ENCODE measurements at regions not wholly inside any gene's neighbourhood (a gene's known extent, or its start where the extent isn't known, plus 50 kb on each side); places are given as distances from the start of the nearest gene placed in this dataset.

DNA sequence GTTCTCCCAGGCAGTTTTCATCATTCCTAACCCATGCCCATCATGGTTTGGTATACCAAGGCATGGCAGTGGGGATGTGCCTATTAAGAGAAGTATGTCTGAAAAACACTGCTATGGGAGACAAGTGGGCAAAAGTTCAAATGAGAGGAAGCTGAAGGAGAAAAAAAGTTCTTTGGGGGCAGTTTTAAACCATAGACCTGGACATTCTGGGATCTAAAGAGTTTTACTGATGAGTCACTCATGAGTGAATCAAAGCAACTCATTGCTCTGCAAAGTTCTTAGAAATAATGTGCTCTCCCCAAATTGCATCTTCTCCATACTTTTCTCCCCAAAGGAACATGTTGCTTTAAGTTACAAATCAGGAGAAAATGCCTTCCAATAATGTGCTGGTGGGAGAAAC is 256.9 kb upstream of the MTPN start:
- Histone ChIP-seq H3K9me3 (peaks cover 0 to 13% of the 10 kb centered on the region in 2 donors), H3K4me1 (no peaks in the 10 kb centered on the region), H3K4me3 (no peak overlapping the region), H3K27ac (no peak overlapping the region), H3K27me3 (no peaks in the 10 kb centered on the region), H3K36me3 (no peaks in the 10 kb centered on the region)
- TF ChIP-seq EP300 (IDR thresholded peaks at IDR 0.05; ENCODE audit: low read depth), result no peak
- TF ChIP-seq POLR2A (IDR thresholded peaks at IDR 0.05), result no peak
- intact Hi-C loops (cut with DNase I; ENCODE audit: low total_unique reads) (no loop called here), in situ Hi-C loops (cut with MboI; ENCODE audit: low pct_ligation_motif_present in 1 of 4, low pct_unique_long_range_greater_than_20kb in 1 of 4, low sequenced_read_pairs in 3 of 4) (no loop called here)
- no peak for DNase-seq

DNA sequence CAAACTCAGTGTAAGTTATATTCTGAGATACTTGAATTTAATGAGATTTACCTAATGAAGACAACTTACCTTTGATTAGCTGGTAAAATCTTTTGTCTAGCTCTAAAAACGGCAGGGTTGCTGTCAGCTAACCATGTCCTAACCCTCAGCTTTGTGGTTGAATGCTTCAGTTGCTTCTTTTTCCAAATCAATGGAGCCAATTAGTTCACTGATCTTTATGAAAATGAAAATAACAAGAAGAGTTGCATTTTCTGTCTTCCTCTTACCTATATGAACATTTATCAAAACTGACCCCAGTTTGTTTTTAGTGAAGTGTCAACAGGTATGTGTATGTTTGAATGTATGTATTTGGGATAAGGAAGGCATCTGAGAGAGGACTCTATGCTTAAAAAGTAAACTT is 253.1 kb upstream of the MTPN start:
- H3K9me3 ChIP-seq, result peaks cover 0 to 13% of the 10 kb centered on the region in 2 donors
- no peaks in the 10 kb centered on the region for H3K4me1 ChIP-seq
- in situ Hi-C loops (cut with MboI; ENCODE audit: low pct_ligation_motif_present in 1 of 4, low pct_unique_long_range_greater_than_20kb in 1 of 4, low sequenced_read_pairs in 3 of 4) (no loop called here), intact Hi-C loops (cut with DNase I; ENCODE audit: low total_unique reads) (no loop called here)
- H3K27me3 ChIP-seq, result no peaks in the 10 kb centered on the region
- no peak for DNase-seq
- H3K27ac ChIP-seq, result no peak overlapping the region
- WGBS, 2 donors (ENCODE audit: low coverage in 1 of 2), result 42 to 48% methylated on average over 1 of the region's 1 CpG
- no peaks in the 10 kb centered on the region for H3K36me3 ChIP-seq
- no peak for TF ChIP-seq POLR2AphosphoS5 (IDR thresholded peaks at IDR 0.05)
- no peak for TF ChIP-seq POLR2A (IDR thresholded peaks at IDR 0.05)
- TF ChIP-seq, protein P1, sequence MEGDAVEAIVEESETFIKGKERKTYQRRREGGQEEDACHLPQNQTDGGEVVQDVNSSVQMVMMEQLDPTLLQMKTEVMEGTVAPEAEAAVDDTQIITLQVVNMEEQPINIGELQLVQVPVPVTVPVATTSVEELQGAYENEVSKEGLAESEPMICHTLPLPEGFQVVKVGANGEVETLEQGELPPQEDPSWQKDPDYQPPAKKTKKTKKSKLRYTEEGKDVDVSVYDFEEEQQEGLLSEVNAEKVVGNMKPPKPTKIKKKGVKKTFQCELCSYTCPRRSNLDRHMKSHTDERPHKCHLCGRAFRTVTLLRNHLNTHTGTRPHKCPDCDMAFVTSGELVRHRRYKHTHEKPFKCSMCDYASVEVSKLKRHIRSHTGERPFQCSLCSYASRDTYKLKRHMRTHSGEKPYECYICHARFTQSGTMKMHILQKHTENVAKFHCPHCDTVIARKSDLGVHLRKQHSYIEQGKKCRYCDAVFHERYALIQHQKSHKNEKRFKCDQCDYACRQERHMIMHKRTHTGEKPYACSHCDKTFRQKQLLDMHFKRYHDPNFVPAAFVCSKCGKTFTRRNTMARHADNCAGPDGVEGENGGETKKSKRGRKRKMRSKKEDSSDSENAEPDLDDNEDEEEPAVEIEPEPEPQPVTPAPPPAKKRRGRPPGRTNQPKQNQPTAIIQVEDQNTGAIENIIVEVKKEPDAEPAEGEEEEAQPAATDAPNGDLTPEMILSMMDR (IDR thresholded peaks at IDR 0.05), result no peak
- TF ChIP-seq EP300 (IDR thresholded peaks at IDR 0.05; ENCODE audit: low read depth), result no peak
- no peak overlapping the region for H3K4me3 ChIP-seq

- TF ChIP-seq POLR2AphosphoS5 (IDR thresholded peaks at IDR 0.05) (no peak), EP300 (IDR thresholded peaks at IDR 0.05; ENCODE audit: low read depth) (no peak), POLR2A (IDR thresholded peaks at IDR 0.05) (no peak)
- TF ChIP-seq, protein P1 (IDR thresholded peaks at IDR 0.05), result no peak
- no peak overlapping the region for H3K4me3 ChIP-seq
- no peaks in the 10 kb centered on the region for H3K36me3 ChIP-seq
- DNase-seq, result no peak
- H3K27ac ChIP-seq, result no peak overlapping the region
- no peaks in the 10 kb centered on the region for H3K27me3 ChIP-seq
- H3K9me3 ChIP-seq, result peaks cover 0 to 13% of the 10 kb centered on the region in 2 donors
- WGBS, 2 donors (ENCODE audit: low coverage in 1 of 2), result 94 to 100% methylated on average over 1 of the region's 1 CpG
- intact Hi-C loops (cut with DNase I; ENCODE audit: low total_unique reads), result no loop called here
- H3K4me1 ChIP-seq, result no peaks in the 10 kb centered on the region
- in situ Hi-C loops (cut with MboI; ENCODE audit: low pct_ligation_motif_present in 1 of 4, low pct_unique_long_range_greater_than_20kb in 1 of 4, low sequenced_read_pairs in 3 of 4), result no loop called here
Observed at GRCh38 chr7:136229790-136230189, 252.6 kb upstream of the MTPN start.

- Histone ChIP-seq H3K27me3 (no peaks in the 10 kb centered on the region), H3K9me3 (peaks cover 0 to 12% of the 10 kb centered on the region in 2 donors), H3K36me3 (no peaks in the 10 kb centered on the region), H3K4me1 (no peaks in the 10 kb centered on the region), H3K27ac (no peak overlapping the region), H3K4me3 (no peak overlapping the region)
- TF ChIP-seq, protein P1 (IDR thresholded peaks at IDR 0.05), result no peak
- TF ChIP-seq POLR2A (IDR thresholded peaks at IDR 0.05) (no peak), POLR2AphosphoS5 (IDR thresholded peaks at IDR 0.05) (no peak), EP300 (IDR thresholded peaks at IDR 0.05; ENCODE audit: low read depth) (no peak)
- in situ Hi-C loops (cut with MboI; ENCODE audit: low pct_ligation_motif_present in 1 of 4, low pct_unique_long_range_greater_than_20kb in 1 of 4, low sequenced_read_pairs in 3 of 4) (no loop called here), intact Hi-C loops (cut with DNase I; ENCODE audit: low total_unique reads) (no loop called here)
- 71 to 73% methylated on average over 3 of the region's 3 CpGs for WGBS, 2 donors (ENCODE audit: low coverage in 1 of 2)
- DNase-seq, result no peak
Observed at GRCh38 chr7:136228171-136228570, 251.0 kb upstream of the MTPN start.

DNA sequence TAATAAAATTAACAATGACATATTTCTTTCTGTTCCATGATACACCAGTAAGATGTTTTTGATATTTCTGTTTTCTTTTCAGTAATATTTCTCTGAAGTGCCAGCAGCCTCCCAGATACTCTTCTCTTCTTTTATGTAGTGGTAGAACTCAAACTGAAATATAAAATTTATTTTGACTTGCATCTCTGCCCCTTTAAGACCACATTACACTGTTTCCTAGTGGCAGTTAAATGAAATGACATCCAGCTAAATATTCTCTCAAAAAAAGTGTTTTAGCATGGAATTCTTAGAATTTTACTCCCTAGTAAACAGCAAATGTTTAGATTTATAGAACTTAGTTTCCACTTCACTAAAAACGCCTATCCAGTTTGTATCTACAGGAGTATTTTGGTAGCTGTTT is 237.2 kb upstream of the MTPN start:
- H3K27me3 ChIP-seq, result no peaks in the 10 kb centered on the region
- no peak for DNase-seq
- 44 to 73% methylated on average over 1 of the region's 1 CpG for WGBS, 2 donors (ENCODE audit: low coverage in 1 of 2)
- no peak overlapping the region for H3K4me3 ChIP-seq
- intact Hi-C loops (cut with DNase I; ENCODE audit: low total_unique reads), result loop anchor here (5.0 kb wide), 1 partner anchor 387 kb away; no protein-coding TSS in a partner anchor
- no peak overlapping the region for H3K27ac ChIP-seq
- TF ChIP-seq EP300 (IDR thresholded peaks at IDR 0.05; ENCODE audit: low read depth) (no peak), POLR2AphosphoS5 (IDR thresholded peaks at IDR 0.05) (no peak), POLR2A (IDR thresholded peaks at IDR 0.05) (no peak)
- TF ChIP-seq, protein P1 (IDR thresholded peaks at IDR 0.05), result no peak
- in situ Hi-C loops (cut with MboI; ENCODE audit: low pct_ligation_motif_present in 1 of 4, low pct_unique_long_range_greater_than_20kb in 1 of 4, low sequenced_read_pairs in 3 of 4), result no loop called here
- H3K4me1 ChIP-seq, result no peaks in the 10 kb centered on the region
- no peaks in the 10 kb centered on the region for H3K36me3 ChIP-seq
- H3K9me3 ChIP-seq, result no peaks in the 10 kb centered on the region

All from transverse colon (tissue), 4 donors.